NCI-H82 (cell line): ENCODE measurements at regions not wholly inside any gene's neighbourhood (a gene's known extent, or its start where the extent isn't known, plus 50 kb on each side); places are given as distances from the start of the nearest gene placed in this dataset.
A peak's percentile ranks its signal among the peaks of the same experiment; 100 is the strongest.
"Not testable (repeated sequence)": the region's sequence is repeated elsewhere in the genome, so short reads cannot be mapped to it uniquely, and the experiment has no call there.

ENCODE experiments used
- DNase-seq: peaks from one replicate; lab custom pipeline; 2025; lab: John Stamatoyannopoulos, UW

- DNase-seq: no peak
These were observed 774.4 kb upstream of the POM121L12 start for GRCh38 chr7:52261057-52261456.

GRCh38 chr7:52260046-52260665 lies 775.3 kb upstream of the POM121L12 start:
- DNase-seq: peak; percentile 67

- no peak for DNase-seq
These were observed 777.5 kb upstream of the POM121L12 start for GRCh38 chr7:52257890-52258289.

DNA sequence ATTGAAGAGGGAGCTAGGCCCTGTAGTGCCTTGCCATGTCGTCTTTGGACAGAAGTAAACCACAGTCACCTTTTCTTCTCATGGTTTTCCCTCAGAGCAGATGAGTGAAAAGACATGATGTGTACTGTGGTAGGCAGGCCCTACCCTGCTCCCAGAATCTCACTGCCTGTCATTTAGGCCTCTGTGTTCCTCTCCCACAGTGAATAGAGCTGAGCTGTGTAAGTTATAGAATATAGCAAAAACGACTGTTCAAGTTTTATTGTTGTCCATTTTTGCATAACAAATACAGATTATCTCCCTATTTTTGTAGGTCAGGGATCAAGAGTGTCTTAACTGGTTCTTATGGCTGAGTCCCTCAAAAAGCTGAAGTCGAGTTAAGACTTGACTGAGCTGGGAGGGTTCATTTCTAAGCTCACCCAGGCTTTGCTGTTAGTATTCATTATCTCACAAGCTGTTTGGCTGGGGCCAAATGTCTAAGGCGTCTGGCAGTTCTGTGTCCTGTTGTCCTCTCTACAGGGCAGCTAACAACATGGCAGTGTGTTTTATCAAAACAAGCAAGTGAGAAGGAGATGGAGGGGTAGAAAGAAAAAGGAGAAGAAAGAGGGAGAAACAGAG lies 780.9 kb upstream of the POM121L12 start:
- DNase-seq: no peak

- DNase-seq: no peak
These were observed 781.5 kb upstream of the POM121L12 start for GRCh38 chr7:52253953-52254352.

- peak; percentile 59 for DNase-seq
These were observed 785.7 kb upstream of the POM121L12 start for GRCh38 chr7:52249741-52250140.

GRCh38 chr7:52247518-52247917 lies 787.9 kb upstream of the POM121L12 start:
- no peak for DNase-seq

DNA sequence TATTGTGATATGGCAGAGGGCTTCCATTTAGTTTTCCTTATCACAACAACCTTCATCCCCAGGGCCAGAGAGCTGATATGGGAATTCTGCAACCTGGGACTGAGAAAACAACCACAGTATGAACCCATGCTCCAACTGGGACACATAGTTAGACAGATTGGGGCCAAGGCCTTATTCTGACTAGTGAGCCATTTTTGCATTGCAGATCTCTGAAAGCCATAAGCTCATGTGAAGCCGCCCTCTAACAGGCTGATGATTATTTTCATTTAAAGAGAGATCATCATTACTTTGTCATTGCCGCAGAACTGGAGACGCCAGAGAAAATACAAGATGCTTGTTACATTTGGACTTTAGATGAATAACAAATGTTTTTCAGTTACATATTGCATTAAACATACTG lies 791.7 kb upstream of the POM121L12 start:
- no peak for DNase-seq

GRCh38 chr7:52233248-52233647 lies 802.2 kb upstream of the POM121L12 start:
- DNase-seq: no peak

GRCh38 chr7:52211930-52212329 lies 823.5 kb upstream of the POM121L12 start:
- DNase-seq: no peak

DNA sequence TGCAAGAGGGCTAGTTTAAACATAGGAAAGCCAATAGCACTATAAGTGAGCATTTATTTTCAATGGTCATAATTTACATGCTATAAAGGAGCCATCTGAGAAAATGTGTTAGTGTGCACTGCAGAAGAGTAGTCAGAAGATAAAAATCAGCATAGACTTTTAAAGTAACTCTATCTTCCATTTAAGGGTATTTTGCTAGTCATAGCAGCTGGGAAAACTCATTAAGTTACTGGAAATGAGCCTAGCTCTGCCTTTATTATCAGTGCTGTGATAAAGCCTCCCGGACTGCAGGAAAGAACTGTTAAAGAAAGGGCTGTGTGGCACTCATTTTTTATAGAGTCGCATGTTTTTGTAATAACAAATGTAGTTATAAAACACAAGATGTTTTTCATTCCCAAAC lies 825.8 kb upstream of the POM121L12 start:
- no peak for DNase-seq

GRCh38 chr7:52197221-52197620 lies 838.2 kb upstream of the POM121L12 start:
- DNase-seq: no peak

GRCh38 chr7:52195664-52196063 lies 839.8 kb upstream of the POM121L12 start:
- no peak for DNase-seq

- no peak for DNase-seq
These were observed 846.2 kb upstream of the POM121L12 start for GRCh38 chr7:52189153-52189778.

GRCh38 chr7:52184006-52184703 lies 851.3 kb upstream of the POM121L12 start:
- DNase-seq: no peak

- no peak for DNase-seq
These were observed 855.5 kb upstream of the POM121L12 start for GRCh38 chr7:52179934-52180333.

- peak; percentile 50 for DNase-seq
These were observed 851.5 kb upstream of the COBL start for GRCh38 chr7:52168085-52168484.

DNA sequence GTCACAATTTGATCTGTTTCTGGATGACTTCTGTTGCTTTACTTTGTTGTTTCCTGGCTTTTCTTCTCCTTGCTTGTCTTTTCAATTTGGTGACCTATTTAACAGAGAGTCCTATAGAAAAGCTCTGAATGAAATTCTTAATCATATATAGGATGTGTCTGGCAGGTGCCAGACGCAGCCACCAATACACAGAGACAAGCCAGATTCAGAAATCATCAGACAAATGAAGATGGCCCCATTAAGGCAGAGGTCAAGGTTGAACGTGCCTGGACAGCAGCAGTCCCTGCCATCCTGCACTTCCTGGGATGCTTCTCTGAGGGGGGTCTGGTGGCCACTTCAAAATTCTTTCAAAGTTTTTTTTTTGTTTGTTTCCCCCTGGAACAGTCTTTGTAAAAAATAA lies 846.7 kb upstream of the COBL start:
- DNase-seq: no peak

- no peak for DNase-seq
These were observed 844.9 kb upstream of the COBL start for GRCh38 chr7:52161483-52161882.

DNA sequence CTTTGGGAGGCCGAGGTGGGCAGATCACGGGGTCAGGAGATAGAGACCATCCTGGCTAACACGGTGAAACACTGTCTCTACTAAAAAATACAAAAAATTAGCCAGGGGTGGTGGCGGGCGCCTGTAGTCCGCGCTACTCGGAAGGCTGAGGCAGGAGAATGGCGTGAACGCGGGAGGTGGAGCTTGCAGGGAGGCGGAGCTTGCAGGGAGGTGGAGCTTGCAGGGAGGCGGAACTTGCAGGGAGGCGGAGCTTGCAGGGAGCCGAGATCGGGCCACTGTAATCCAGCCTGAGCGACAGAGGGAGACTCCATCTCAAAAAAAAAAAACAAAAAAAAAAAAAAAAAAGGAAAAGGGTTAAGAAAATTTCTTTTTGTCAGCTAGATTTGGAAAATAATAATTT lies 842.8 kb upstream of the COBL start:
- not testable (repeated sequence) for DNase-seq

DNA sequence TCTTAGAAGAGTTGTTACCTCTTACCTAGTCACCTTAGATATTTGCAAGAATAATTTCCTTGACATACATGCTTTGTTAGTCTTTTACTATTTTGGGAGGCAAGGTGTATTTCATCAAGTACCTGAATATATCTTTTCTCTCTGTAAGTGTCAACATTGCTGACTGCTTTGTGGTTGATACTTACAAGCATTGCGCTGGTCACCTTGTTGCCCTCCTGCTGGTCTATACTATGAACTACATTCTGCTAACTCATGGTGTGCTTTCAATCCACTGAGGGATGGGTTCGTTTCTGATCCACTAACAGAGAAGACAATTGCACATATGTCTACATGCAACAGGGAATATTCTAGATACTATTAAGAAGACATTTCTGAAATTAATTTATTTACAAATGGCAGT lies 837.8 kb upstream of the COBL start:
- peak; percentile 20 for DNase-seq

DNA sequence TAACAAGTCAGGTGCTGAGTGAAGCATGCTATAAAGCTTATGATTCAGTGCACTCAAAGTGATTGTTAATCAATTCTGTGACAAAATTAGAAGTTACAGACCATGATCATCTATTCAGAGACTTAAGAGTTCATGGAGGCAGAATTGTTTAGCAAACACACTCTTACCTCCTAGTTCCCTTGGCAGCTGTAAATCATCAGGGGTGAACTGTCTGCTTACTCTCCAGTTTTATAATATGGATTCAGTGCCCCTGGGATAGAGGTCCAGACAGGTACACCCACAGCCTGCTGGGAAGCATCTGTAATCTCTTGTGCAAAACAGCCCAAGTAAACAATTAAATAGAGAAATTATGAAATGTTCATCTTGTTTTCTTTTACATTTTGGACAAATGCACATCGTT lies 835.0 kb upstream of the COBL start:
- no peak for DNase-seq

DNA sequence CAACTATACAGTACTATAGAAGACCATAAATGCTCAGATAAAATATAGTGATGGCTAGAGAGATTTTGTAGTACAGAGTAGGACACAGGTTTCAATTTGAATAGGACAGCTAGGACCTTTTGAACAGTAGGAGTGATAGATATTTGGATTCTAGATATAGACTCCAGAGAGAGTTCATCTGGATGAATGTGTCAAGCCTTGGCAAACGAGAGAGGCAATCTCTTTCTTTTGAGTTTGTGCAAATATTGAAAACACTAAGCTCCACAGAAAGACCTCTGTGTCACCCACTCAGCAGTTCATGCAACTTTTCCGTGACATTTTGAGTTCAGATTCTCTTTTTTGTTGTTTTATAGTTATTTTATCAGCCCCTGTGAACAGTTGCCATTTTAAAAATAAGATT lies 834.3 kb upstream of the COBL start:
- DNase-seq: no peak
